B cell (primary cell): ENCODE measurements at regions not wholly inside any gene's neighbourhood (a gene's known extent, or its start where the extent isn't known, plus 50 kb on each side); places are given as distances from the start of the nearest gene placed in this dataset.

Experiments
- ATAC-seq: fragments of 200-7000 bp; cut with Tn5 transposase; one replicate; pipeline ENCODE4 v1.10.0; 2021; ENCODE audit warnings: low read depth, mild to moderate bottlenecking, moderate number of reproducible peaks, moderate library complexity
- CTCF ChIA-PET: fragments of 350-600 bp; sonication (Branson Sonifier 250); formaldehyde crosslinking; loops from one replicate; lab custom pipeline; 2021; ENCODE audit warnings: antibody characterized with exemption, inconsistent platforms; lab: Charles Lee
- POLR2A ChIA-PET: fragments of 350-600 bp; sonication (Branson Sonifier 250); formaldehyde crosslinking; loops from one replicate; lab custom pipeline; 2021; ENCODE audit warnings: antibody characterized with exemption; lab: Charles Lee
- DNase-seq: peaks from one replicate; pipeline ENCODE4 v3.0.0; 2013
- H2AFZ ChIP-seq: 2 replicates; pipeline ENCODE4 v1.6.1; 2012; ENCODE audit warnings: mild to moderate bottlenecking, low read depth, low read length; ENCODE audit not compliant: insufficient read depth, poor library complexity, severe bottlenecking
- H3K27ac ChIP-seq, 2 donors: 1 replicate in 1 of 2; 2 replicates in 1 of 2; pipeline ENCODE4 v1.5.1; 2012 to 2013; ENCODE audit warnings: low read length in 2 of 2, mild to moderate bottlenecking in 2 of 2, moderate library complexity in 1 of 2
- H3K27me3 ChIP-seq, 4 experiments: fragments of 200-600 bp in 1 of 4; sonication (generic) in 1 of 4; replicated peaks in 1 of 4; 1 replicate in 2 of 4; 2 replicates in 2 of 4; pipeline versions ENCODE4 v1.6.1 to v1.7.0; 2013 to 2016; ENCODE audit warnings: low read length in 3 of 4, mild to moderate bottlenecking in 2 of 4, mixed read lengths in 1 of 4, moderate library complexity in 1 of 4; ENCODE audit not compliant: insufficient read depth in 4 of 4, control insufficient read depth in 3 of 4; ENCODE audit errors: control extremely low read depth in 1 of 4
- H3K36me3 ChIP-seq, 2 experiments: replicated peaks in 1 of 2; 1 replicate in 1 of 2; 2 replicates in 1 of 2; pipeline versions ENCODE4 v1.6.1 to v1.7.1; 2013; ENCODE audit warnings: low read length in 1 of 2; ENCODE audit not compliant: insufficient read depth in 2 of 2, control insufficient read depth in 1 of 2; ENCODE audit errors: control extremely low read depth in 1 of 2, extremely low read depth in 1 of 2
- H3K4me1 ChIP-seq, 2 donors: fragments of 200-600 bp in 1 of 2; sonication (generic) in 1 of 2; 1 replicate in 1 of 2; 2 replicates in 1 of 2; pipeline versions ENCODE4 v1.5.1 to v1.6.1; 2013 to 2017; ENCODE audit warnings: low read length in 2 of 2; ENCODE audit not compliant: control insufficient read depth in 2 of 2, insufficient read depth in 2 of 2
- H3K4me2 ChIP-seq: replicated peaks from 2 replicates; pipeline ENCODE3; 2012; ENCODE audit warnings: mild to moderate bottlenecking, low read depth, low read length; ENCODE audit not compliant: poor library complexity, severe bottlenecking
- H3K4me3 ChIP-seq, 5 experiments: fragments of 200-600 bp in 1 of 5; sonication (generic) in 1 of 5; 1 replicate in 3 of 5; 2 replicates in 2 of 5; pipeline versions ENCODE4 v1.5.1 to v1.7.0; 2011 to 2016; ENCODE audit warnings: low read length in 4 of 5, mild to moderate bottlenecking in 4 of 5, low read depth in 2 of 5, control low read depth in 1 of 5, moderate library complexity in 1 of 5; ENCODE audit not compliant: insufficient read depth in 1 of 5; ENCODE audit errors: control extremely low read depth in 1 of 5, extremely low read depth in 1 of 5
- H3K79me2 ChIP-seq: fragments of 200-600 bp; sonication (generic); one replicate; pipeline ENCODE4 v1.6.0; 2016; ENCODE audit warnings: low read length; ENCODE audit not compliant: control insufficient read depth, insufficient read depth
- H3K9ac ChIP-seq: fragments of 200-600 bp; sonication (generic); 2 replicates; pipeline ENCODE4 v1.6.1; 2017; ENCODE audit warnings: mild to moderate bottlenecking, low read length, moderate library complexity
- H3K9me3 ChIP-seq, 3 donors: one replicate each; pipeline versions ENCODE4 v1.6.1 to v1.7.1; 2013; ENCODE audit warnings: low read length in 2 of 3; ENCODE audit not compliant: control insufficient read depth in 2 of 3, insufficient read depth in 1 of 3; ENCODE audit errors: control extremely low read depth in 1 of 3
- H4K20me1 ChIP-seq: 2 replicates; pipeline ENCODE4 v1.6.0; 2012; ENCODE audit warnings: mild to moderate bottlenecking, low read length; ENCODE audit not compliant: insufficient read depth, control insufficient read depth, poor library complexity, severe bottlenecking
- H3K27ac Mint-ChIP-seq: one replicate; pipeline ENCODE4 v1.8.0; 2021; ENCODE audit warnings: mixed read lengths
- H3K27me3 Mint-ChIP-seq: one replicate; pipeline ENCODE4 v1.8.0; 2021; ENCODE audit warnings: mixed read lengths
- H3K4me1 Mint-ChIP-seq: one replicate; pipeline ENCODE4 v1.8.0; 2021; ENCODE audit warnings: mixed read lengths
- H3K4me3 Mint-ChIP-seq: one replicate; pipeline ENCODE4 v1.8.0; 2021; ENCODE audit warnings: mixed read lengths
- H3K9me3 Mint-ChIP-seq: one replicate; pipeline ENCODE4 v1.8.0; 2022; ENCODE audit warnings: mixed read lengths; ENCODE audit not compliant: insufficient read depth
- EZH2 ChIP-seq: IDR thresholded peaks from 2 replicates; pipeline ENCODE4 v1.6.1; 2012; ENCODE audit warnings: borderline replicate concordance, low read depth, mild to moderate bottlenecking, moderate library complexity, low read length; ENCODE audit not compliant: insufficient read depth, poor library complexity, severe bottlenecking
- WGBS: methylation state at CpG from one replicate; pipeline ENCODE4 v1.1.5; 2013; ENCODE audit warnings: missing lambda C conversion rate; ENCODE audit not compliant: insufficient coverage; 5-methylcytosine and 5-hydroxymethylcytosine counted together
- intact Hi-C: fragments of 100-400 bp; cut with micrococcal nuclease; formaldehyde crosslinking; loops from one replicate; pipeline ENCODE4 v1.10.0; 2022
- TF ChIP-seq, protein P1 (sequence below): fragments of 200-600 bp; IDR thresholded peaks from one replicate; pipeline ENCODE4 v1.8.0; 2022; ENCODE audit warnings: antibody characterized with exemption, mild to moderate bottlenecking

DNA sequence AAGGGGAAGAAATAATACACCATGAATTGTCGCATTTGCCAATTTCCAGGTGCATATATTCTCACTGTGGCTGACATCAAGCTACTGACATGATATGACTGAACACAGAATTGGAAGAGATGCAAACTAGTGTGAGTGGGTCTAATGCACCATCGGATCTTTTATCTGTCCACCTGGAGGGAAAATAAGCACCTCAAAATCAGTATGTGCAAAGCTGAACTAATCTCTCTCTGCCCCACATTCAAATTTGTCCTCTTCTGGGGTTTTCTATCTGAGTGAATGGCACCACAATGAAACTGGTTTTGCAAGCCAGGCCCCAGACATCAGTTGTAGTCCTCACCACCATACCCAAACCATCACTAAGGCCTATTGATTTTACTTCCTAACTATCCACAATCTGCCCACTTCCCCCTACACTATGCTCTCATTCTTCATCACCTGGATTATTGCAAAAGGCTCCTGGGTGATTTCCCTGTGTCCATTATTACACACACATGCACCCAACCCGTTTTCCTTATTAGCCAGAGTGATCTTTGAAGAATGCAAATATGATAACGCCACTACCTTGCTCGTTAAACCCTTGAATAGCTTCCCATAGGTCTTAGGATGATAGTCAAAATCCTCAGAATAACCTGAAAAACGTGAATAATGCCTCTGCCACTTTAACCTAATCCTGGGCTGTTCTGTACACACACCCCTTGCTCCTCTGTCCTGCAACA, 159.0 kb upstream of the GMDS start:
- TF ChIP-seq, protein P1, sequence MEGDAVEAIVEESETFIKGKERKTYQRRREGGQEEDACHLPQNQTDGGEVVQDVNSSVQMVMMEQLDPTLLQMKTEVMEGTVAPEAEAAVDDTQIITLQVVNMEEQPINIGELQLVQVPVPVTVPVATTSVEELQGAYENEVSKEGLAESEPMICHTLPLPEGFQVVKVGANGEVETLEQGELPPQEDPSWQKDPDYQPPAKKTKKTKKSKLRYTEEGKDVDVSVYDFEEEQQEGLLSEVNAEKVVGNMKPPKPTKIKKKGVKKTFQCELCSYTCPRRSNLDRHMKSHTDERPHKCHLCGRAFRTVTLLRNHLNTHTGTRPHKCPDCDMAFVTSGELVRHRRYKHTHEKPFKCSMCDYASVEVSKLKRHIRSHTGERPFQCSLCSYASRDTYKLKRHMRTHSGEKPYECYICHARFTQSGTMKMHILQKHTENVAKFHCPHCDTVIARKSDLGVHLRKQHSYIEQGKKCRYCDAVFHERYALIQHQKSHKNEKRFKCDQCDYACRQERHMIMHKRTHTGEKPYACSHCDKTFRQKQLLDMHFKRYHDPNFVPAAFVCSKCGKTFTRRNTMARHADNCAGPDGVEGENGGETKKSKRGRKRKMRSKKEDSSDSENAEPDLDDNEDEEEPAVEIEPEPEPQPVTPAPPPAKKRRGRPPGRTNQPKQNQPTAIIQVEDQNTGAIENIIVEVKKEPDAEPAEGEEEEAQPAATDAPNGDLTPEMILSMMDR: no peak
- no peak for TF ChIP-seq EZH2
- DNase-seq: no peak
- H3K4me1 Mint-ChIP-seq: no peaks in the 10 kb centered on the region
- H3K4me1 ChIP-seq: no peaks in the 10 kb centered on the region
- ChIA-PET CTCF (no interaction called here), POLR2A (no interaction called here)
- H3K9me3 ChIP-seq: peaks cover 0 to 3% (median 0%) of the 10 kb centered on the region in 3 donors
- H3K9me3 Mint-ChIP-seq: no peaks in the 10 kb centered on the region
- H3K27me3 ChIP-seq: no peaks in the 10 kb centered on the region
- no peak overlapping the region for H3K9ac ChIP-seq
- H3K36me3 ChIP-seq: no peaks in the 10 kb centered on the region
- no peaks in the 10 kb centered on the region for H4K20me1 ChIP-seq
- 81% methylated on average over 4 of the region's 6 CpGs for WGBS
- no peaks in the 10 kb centered on the region for H3K27me3 Mint-ChIP-seq
- no peak overlapping the region for H3K4me3 Mint-ChIP-seq
- ATAC-seq: no peak
- H3K27ac Mint-ChIP-seq: no peak overlapping the region
- H3K4me3 ChIP-seq: no peak overlapping the region
- no peak overlapping the region for H3K27ac ChIP-seq
- H3K79me2 ChIP-seq: no peaks in the 10 kb centered on the region
- intact Hi-C loops: no loop called here
- H2AFZ ChIP-seq: no peak overlapping the region
- no peak overlapping the region for H3K4me2 ChIP-seq

DNA sequence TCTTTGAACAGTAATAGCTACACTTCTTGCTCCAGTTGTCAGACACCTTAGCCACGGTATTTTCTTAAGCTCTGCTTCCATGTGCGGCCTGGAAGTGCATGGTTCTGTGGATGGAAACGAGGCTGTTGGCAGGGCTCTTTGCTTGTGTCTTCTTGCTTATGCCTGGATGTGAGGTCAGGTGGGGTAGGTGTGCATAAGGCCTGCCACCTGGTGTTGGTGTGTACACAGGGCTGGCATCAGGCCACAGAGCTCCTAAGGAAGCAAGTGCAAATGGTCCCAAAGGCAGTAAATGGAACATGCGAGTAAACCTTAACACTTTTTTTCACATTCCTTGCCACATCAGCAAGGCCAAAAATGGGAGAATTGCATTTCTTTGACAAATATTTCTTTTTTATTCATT, 158.1 kb upstream of the GMDS start:
- no peak for TF ChIP-seq EZH2
- TF ChIP-seq, protein P1: no peak
- H3K4me3 ChIP-seq: no peak overlapping the region
- no peak overlapping the region for H2AFZ ChIP-seq
- H3K9me3 Mint-ChIP-seq: no peaks in the 10 kb centered on the region
- peaks cover 0 to 3% (median 0%) of the 10 kb centered on the region in 3 donors for H3K9me3 ChIP-seq
- no peak overlapping the region for H3K27ac Mint-ChIP-seq
- H3K4me3 Mint-ChIP-seq: no peak overlapping the region
- no peak overlapping the region for H3K4me2 ChIP-seq
- intact Hi-C loops: no loop called here
- no peaks in the 10 kb centered on the region for H3K36me3 ChIP-seq
- CTCF ChIA-PET: no interaction called here
- no peaks in the 10 kb centered on the region for H4K20me1 ChIP-seq
- H3K4me1 Mint-ChIP-seq: no peaks in the 10 kb centered on the region
- DNase-seq: no peak
- ATAC-seq: no peak
- H3K9ac ChIP-seq: no peak overlapping the region
- no peaks in the 10 kb centered on the region for H3K27me3 ChIP-seq
- H3K27ac ChIP-seq: no peak overlapping the region
- no peaks in the 10 kb centered on the region for H3K27me3 Mint-ChIP-seq
- 100% methylated on average over 3 of the region's 4 CpGs for WGBS
- POLR2A ChIA-PET: no interaction called here
- H3K79me2 ChIP-seq: no peaks in the 10 kb centered on the region
- H3K4me1 ChIP-seq: no peaks in the 10 kb centered on the region
